ENCODE measurements at regions not wholly inside any gene's neighbourhood (a gene's known extent, or its start where the extent isn't known, plus 50 kb on each side); places are given as distances from the start of the nearest gene placed in this dataset.

DNA sequence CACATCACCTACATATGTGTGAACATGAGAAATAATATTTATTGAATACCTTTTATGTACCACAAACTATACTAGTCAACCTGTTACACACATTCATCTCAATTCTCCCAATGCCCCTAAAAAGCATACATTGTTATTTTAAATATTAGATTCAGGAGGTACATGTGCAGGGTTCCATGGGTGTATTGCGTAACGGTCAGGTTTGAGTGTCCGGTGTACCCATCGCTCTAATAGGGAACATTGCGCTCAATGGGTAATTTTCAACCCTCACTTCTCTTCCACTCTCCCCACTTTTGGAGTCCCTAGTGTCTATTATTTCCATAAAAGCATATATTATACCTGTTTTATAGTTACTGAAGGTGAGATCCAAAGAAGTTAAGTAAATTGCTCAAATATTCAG, 82.0 kb downstream of the IFI44 start:
- no peak for DNase-seq (ENCODE audit: low spot score)
- H3K36me3 ChIP-seq (ENCODE audit: control insufficient read depth in 4 of 4, insufficient read depth in 3 of 4, low read depth in 1 of 4, low read length in 3 of 4): no peaks in the 10 kb centered on the region
- TF ChIP-seq FOXA1 (IDR thresholded peaks at IDR 0.05) (no peak), JUND (IDR thresholded peaks at IDR 0.05) (no peak), GABPA (IDR thresholded peaks at IDR 0.05 in 1 of 2, conservative IDR thresholded peaks at IDR 0.05 in 1 of 2) (no peak), EGR1 (IDR thresholded peaks at IDR 0.05; ENCODE audit: low read depth in 2 of 2) (no peak), NR2F2 (IDR thresholded peaks at IDR 0.05) (no peak)
- TF ChIP-seq, protein P1, sequence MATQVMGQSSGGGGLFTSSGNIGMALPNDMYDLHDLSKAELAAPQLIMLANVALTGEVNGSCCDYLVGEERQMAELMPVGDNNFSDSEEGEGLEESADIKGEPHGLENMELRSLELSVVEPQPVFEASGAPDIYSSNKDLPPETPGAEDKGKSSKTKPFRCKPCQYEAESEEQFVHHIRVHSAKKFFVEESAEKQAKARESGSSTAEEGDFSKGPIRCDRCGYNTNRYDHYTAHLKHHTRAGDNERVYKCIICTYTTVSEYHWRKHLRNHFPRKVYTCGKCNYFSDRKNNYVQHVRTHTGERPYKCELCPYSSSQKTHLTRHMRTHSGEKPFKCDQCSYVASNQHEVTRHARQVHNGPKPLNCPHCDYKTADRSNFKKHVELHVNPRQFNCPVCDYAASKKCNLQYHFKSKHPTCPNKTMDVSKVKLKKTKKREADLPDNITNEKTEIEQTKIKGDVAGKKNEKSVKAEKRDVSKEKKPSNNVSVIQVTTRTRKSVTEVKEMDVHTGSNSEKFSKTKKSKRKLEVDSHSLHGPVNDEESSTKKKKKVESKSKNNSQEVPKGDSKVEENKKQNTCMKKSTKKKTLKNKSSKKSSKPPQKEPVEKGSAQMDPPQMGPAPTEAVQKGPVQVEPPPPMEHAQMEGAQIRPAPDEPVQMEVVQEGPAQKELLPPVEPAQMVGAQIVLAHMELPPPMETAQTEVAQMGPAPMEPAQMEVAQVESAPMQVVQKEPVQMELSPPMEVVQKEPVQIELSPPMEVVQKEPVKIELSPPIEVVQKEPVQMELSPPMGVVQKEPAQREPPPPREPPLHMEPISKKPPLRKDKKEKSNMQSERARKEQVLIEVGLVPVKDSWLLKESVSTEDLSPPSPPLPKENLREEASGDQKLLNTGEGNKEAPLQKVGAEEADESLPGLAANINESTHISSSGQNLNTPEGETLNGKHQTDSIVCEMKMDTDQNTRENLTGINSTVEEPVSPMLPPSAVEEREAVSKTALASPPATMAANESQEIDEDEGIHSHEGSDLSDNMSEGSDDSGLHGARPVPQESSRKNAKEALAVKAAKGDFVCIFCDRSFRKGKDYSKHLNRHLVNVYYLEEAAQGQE (IDR thresholded peaks at IDR 0.05): no peak
- 95% methylated on average over 5 of the region's 5 CpGs for WGBS
- H3K9ac ChIP-seq (ENCODE audit: low read depth in 1 of 2, low read length in 2 of 2): no peak overlapping the region
- no peak overlapping the region for H3K27ac ChIP-seq (ENCODE audit: low read depth in 1 of 2, low read length in 2 of 2)
- H3K4me1 ChIP-seq (ENCODE audit: control insufficient read depth in 4 of 4, insufficient read depth in 4 of 4, low read length in 3 of 4): no peaks in the 10 kb centered on the region
- H3K27me3 ChIP-seq (ENCODE audit: control insufficient read depth in 4 of 4, insufficient read depth in 4 of 4, low read length in 3 of 4): peaks cover 0 to 5% (median under 1%) of the 10 kb centered on the region in 4 donors
- H3K9me3 ChIP-seq (ENCODE audit: control insufficient read depth in 4 of 4, low read length in 3 of 4): no peaks in the 10 kb centered on the region
- no peak overlapping the region for H3K4me3 ChIP-seq (ENCODE audit: low read depth in 1 of 3, low read length in 3 of 3)

DNA sequence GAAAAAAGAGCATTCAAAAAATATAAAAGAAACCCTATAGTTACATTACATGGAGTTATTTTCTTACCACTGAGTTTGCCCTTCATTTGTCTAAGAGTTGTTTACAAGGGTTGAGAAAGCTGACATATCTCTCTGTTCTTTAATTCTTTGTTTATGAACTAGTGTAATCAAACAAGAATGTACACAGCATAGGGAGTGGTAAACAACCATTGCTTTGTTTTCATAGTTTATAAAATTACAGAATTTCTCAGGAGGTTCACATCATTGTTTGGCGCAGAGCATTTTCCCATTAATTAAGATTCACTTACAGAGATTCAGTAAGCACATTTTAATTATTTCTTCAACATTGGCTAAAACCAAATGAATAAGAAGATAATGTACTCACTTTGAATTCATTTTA, 87.6 kb downstream of the IFI44 start:
- TF ChIP-seq JUND (IDR thresholded peaks at IDR 0.05) (no peak), RXRA (IDR thresholded peaks at IDR 0.05) (no peak)
- H3K9ac ChIP-seq (ENCODE audit: low read depth in 1 of 2, low read length in 2 of 2): no peak overlapping the region
- no peaks in the 10 kb centered on the region for H3K36me3 ChIP-seq (ENCODE audit: control insufficient read depth in 4 of 4, insufficient read depth in 3 of 4, low read depth in 1 of 4, low read length in 3 of 4)
- 90% methylated on average over 1 of the region's 1 CpG for WGBS
- H3K9me3 ChIP-seq (ENCODE audit: control insufficient read depth in 4 of 4, low read length in 3 of 4): no peaks in the 10 kb centered on the region
- H3K4me1 ChIP-seq (ENCODE audit: control insufficient read depth in 4 of 4, insufficient read depth in 4 of 4, low read length in 3 of 4): no peaks in the 10 kb centered on the region
- DNase-seq (ENCODE audit: low spot score): no peak
- peaks cover 0 to 5% (median 0%) of the 10 kb centered on the region in 4 donors for H3K27me3 ChIP-seq (ENCODE audit: control insufficient read depth in 4 of 4, insufficient read depth in 4 of 4, low read length in 3 of 4)
- no peak overlapping the region for H3K27ac ChIP-seq (ENCODE audit: low read depth in 1 of 2, low read length in 2 of 2)
- no peak overlapping the region for H3K4me3 ChIP-seq (ENCODE audit: low read depth in 1 of 3, low read length in 3 of 3)

DNA sequence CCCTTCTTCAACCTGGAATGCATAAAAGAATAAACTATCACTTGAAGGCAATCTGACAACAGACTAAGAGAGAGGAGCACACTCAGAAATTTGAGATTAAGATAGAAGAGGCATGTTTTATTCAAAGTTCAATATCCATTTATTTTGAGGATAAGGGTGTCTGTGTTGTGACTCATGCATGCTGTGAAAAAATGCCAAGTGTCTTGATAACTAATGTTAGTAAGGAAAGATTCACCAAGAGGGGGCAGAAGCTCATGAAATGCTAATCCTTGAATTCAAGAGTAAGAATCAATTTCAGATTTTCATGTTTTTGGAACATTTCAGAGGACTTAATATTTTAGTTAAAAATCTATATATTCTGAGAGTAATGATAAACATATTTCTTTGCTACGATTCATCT, 94.0 kb downstream of the IFI44 start:
- WGBS: 48% methylated on average over 1 of the region's 1 CpG
- H3K9me3 ChIP-seq (ENCODE audit: control insufficient read depth in 4 of 4, low read length in 3 of 4): no peaks in the 10 kb centered on the region
- DNase-seq (ENCODE audit: low spot score): no peak
- TF ChIP-seq EGR1 (IDR thresholded peaks at IDR 0.05; ENCODE audit: low read depth in 2 of 2) (no peak), TAF1 (conservative IDR thresholded peaks at IDR 0.05) (no peak), HNF4A (conservative IDR thresholded peaks at IDR 0.05) (no peak), GABPA (IDR thresholded peaks at IDR 0.05 in 1 of 2, conservative IDR thresholded peaks at IDR 0.05 in 1 of 2) (no peak), RAD21 (IDR thresholded peaks at IDR 0.05) (no peak), YY1 (IDR thresholded peaks at IDR 0.05) (no peak), HNF4G (IDR thresholded peaks at IDR 0.05) (no peak), RXRA (IDR thresholded peaks at IDR 0.05) (no peak)
- no peaks in the 10 kb centered on the region for H3K36me3 ChIP-seq (ENCODE audit: control insufficient read depth in 4 of 4, insufficient read depth in 3 of 4, low read depth in 1 of 4, low read length in 3 of 4)
- no peaks in the 10 kb centered on the region for H3K4me1 ChIP-seq (ENCODE audit: control insufficient read depth in 4 of 4, insufficient read depth in 4 of 4, low read length in 3 of 4)
- H3K4me3 ChIP-seq (ENCODE audit: low read depth in 1 of 3, low read length in 3 of 3): no peak overlapping the region
- no peaks in the 10 kb centered on the region for H3K27me3 ChIP-seq (ENCODE audit: control insufficient read depth in 4 of 4, insufficient read depth in 4 of 4, low read length in 3 of 4)
- H3K9ac ChIP-seq (ENCODE audit: low read depth in 1 of 2, low read length in 2 of 2): no peak overlapping the region
- H3K27ac ChIP-seq (ENCODE audit: low read depth in 1 of 2, low read length in 2 of 2): no peak overlapping the region

DNA sequence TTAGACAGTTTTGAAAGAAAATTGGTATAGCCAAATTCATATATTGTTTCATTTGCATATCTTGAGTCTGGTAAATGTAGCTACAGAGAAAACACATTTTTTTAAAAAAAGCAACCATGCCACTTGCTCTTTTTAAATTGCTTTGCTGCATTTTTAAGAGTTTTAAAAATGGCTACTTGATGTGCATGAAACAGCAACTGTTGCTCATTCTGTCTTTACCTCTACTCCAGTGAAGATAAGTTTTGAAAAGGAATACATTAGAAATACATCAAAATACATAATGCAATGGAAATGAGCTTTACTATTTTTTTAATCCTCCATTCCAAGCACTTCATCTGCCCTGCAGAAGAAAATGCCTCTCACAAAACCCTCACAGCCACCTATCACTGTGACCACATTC, 95.5 kb downstream of the IFI44 start:
- Histone ChIP-seq H3K9me3 (ENCODE audit: control insufficient read depth in 4 of 4, low read length in 3 of 4) (no peaks in the 10 kb centered on the region), H3K36me3 (ENCODE audit: control insufficient read depth in 4 of 4, insufficient read depth in 3 of 4, low read depth in 1 of 4, low read length in 3 of 4) (no peaks in the 10 kb centered on the region), H3K27ac (ENCODE audit: low read depth in 1 of 2, low read length in 2 of 2) (no peak overlapping the region), H3K9ac (ENCODE audit: low read depth in 1 of 2, low read length in 2 of 2) (no peak overlapping the region), H3K4me1 (ENCODE audit: control insufficient read depth in 4 of 4, insufficient read depth in 4 of 4, low read length in 3 of 4) (no peaks in the 10 kb centered on the region), H3K4me3 (ENCODE audit: low read depth in 1 of 3, low read length in 3 of 3) (no peak overlapping the region), H3K27me3 (ENCODE audit: control insufficient read depth in 4 of 4, insufficient read depth in 4 of 4, low read length in 3 of 4) (no peaks in the 10 kb centered on the region)
- DNase-seq (ENCODE audit: low spot score): no peak
- TF ChIP-seq, protein P2, sequence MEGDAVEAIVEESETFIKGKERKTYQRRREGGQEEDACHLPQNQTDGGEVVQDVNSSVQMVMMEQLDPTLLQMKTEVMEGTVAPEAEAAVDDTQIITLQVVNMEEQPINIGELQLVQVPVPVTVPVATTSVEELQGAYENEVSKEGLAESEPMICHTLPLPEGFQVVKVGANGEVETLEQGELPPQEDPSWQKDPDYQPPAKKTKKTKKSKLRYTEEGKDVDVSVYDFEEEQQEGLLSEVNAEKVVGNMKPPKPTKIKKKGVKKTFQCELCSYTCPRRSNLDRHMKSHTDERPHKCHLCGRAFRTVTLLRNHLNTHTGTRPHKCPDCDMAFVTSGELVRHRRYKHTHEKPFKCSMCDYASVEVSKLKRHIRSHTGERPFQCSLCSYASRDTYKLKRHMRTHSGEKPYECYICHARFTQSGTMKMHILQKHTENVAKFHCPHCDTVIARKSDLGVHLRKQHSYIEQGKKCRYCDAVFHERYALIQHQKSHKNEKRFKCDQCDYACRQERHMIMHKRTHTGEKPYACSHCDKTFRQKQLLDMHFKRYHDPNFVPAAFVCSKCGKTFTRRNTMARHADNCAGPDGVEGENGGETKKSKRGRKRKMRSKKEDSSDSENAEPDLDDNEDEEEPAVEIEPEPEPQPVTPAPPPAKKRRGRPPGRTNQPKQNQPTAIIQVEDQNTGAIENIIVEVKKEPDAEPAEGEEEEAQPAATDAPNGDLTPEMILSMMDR (IDR thresholded peaks at IDR 0.05; ENCODE audit: low read depth, low read length, missing input control): no peak
- no peak for TF ChIP-seq NR2F2 (IDR thresholded peaks at IDR 0.05)
- TF ChIP-seq, protein P3, sequence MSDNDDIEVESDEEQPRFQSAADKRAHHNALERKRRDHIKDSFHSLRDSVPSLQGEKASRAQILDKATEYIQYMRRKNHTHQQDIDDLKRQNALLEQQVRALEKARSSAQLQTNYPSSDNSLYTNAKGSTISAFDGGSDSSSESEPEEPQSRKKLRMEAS (IDR thresholded peaks at IDR 0.05): no peak
- no peak for TF ChIP-seq FOXA2 (IDR thresholded peaks at IDR 0.05)
- TF ChIP-seq, protein P4, sequence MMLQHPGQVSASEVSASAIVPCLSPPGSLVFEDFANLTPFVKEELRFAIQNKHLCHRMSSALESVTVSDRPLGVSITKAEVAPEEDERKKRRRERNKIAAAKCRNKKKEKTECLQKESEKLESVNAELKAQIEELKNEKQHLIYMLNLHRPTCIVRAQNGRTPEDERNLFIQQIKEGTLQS (IDR thresholded peaks at IDR 0.05): no peak
- no peak for TF ChIP-seq YY1 (IDR thresholded peaks at IDR 0.05)
- TF ChIP-seq TAF1 (conservative IDR thresholded peaks at IDR 0.05): no peak
- no peak for TF ChIP-seq EGR1 (IDR thresholded peaks at IDR 0.05; ENCODE audit: low read depth in 2 of 2)
- TF ChIP-seq HNF4G (IDR thresholded peaks at IDR 0.05): no peak
- TF ChIP-seq GABPA (IDR thresholded peaks at IDR 0.05 in 1 of 2, conservative IDR thresholded peaks at IDR 0.05 in 1 of 2): no peak
